ENCODE measurements at regions not wholly inside any gene's neighbourhood (a gene's known extent, or its start where the extent isn't known, plus 50 kb on each side); places are given as distances from the start of the nearest gene placed in this dataset.
"Not testable (repeated sequence)": the region's sequence is repeated elsewhere in the genome, so short reads cannot be mapped to it uniquely, and the experiment has no call there.

- DNase-seq (ENCODE audit: low read depth), result no peak
These were observed 589.4 kb downstream of the PPP4R3C start for GRCh38 chrX:26873736-26874135.

- DNase-seq (ENCODE audit: low read depth), result no peak
These were observed 591.2 kb downstream of the PPP4R3C start for GRCh38 chrX:26871967-26872366.

- no peak for DNase-seq (ENCODE audit: low read depth)
These were observed 611.2 kb downstream of the PPP4R3C start for GRCh38 chrX:26851981-26852380.

- DNase-seq (ENCODE audit: low read depth), result no peak
These were observed 614.6 kb downstream of the PPP4R3C start for GRCh38 chrX:26848511-26848910.

- no peak for DNase-seq (ENCODE audit: low read depth)
These were observed 618.1 kb downstream of the PPP4R3C start for GRCh38 chrX:26845056-26845455.

- DNase-seq (ENCODE audit: low read depth), result no peak
These were observed 606.5 kb downstream of the MAGEB5 start for GRCh38 chrX:26822448-26822847.

- peak; percentile 21 for DNase-seq (ENCODE audit: low read depth)
These were observed 573.8 kb downstream of the MAGEB5 start for GRCh38 chrX:26789751-26790150.

GRCh38 chrX:26788402-26788998 lies 572.5 kb downstream of the MAGEB5 start:
- peak; percentile 66 for DNase-seq (ENCODE audit: low read depth)

- DNase-seq (ENCODE audit: low read depth), result peak; percentile 2
These were observed 567.7 kb downstream of the MAGEB5 start for GRCh38 chrX:26783512-26784225.

- no peak for DNase-seq (ENCODE audit: low read depth)
These were observed 562.4 kb downstream of the MAGEB5 start for GRCh38 chrX:26778320-26778888.

GRCh38 chrX:26762253-26762652 lies 546.3 kb downstream of the MAGEB5 start:
- DNase-seq (ENCODE audit: low read depth), result no peak

- DNase-seq (ENCODE audit: low read depth), result not testable (repeated sequence)
These were observed 539.8 kb downstream of the MAGEB5 start for GRCh38 chrX:26755760-26756159.

- DNase-seq (ENCODE audit: low read depth), result no peak
These were observed 531.9 kb downstream of the MAGEB5 start for GRCh38 chrX:26747877-26748276.

GRCh38 chrX:26722666-26723428 lies 506.9 kb downstream of the MAGEB5 start:
- no peak for DNase-seq (ENCODE audit: low read depth)

- DNase-seq (ENCODE audit: low read depth), result no peak
These were observed 456.6 kb downstream of the MAGEB5 start for GRCh38 chrX:26672571-26672970.

GRCh38 chrX:26670521-26670920 lies 454.6 kb downstream of the MAGEB5 start:
- DNase-seq (ENCODE audit: low read depth), result no peak

GRCh38 chrX:26664919-26665318 lies 448.9 kb downstream of the MAGEB5 start:
- no peak for DNase-seq (ENCODE audit: low read depth)

- no peak for DNase-seq (ENCODE audit: low read depth)
These were observed 437.1 kb downstream of the MAGEB5 start for GRCh38 chrX:26653050-26653449.

GRCh38 chrX:26651755-26652154 lies 435.8 kb downstream of the MAGEB5 start:
- no peak for DNase-seq (ENCODE audit: low read depth)

GRCh38 chrX:26649534-26649933 lies 433.6 kb downstream of the MAGEB5 start:
- DNase-seq (ENCODE audit: low read depth), result peak; percentile 1

- no peak for DNase-seq (ENCODE audit: low read depth)
These were observed 415.4 kb downstream of the MAGEB5 start for GRCh38 chrX:26631385-26631784.

- no peak for DNase-seq (ENCODE audit: low read depth)
These were observed 398.0 kb downstream of the MAGEB5 start for GRCh38 chrX:26613956-26614355.

- DNase-seq (ENCODE audit: low read depth), result no peak
These were observed 391.0 kb downstream of the MAGEB5 start for GRCh38 chrX:26606971-26607370.
